ENCODE measurements at regions not wholly inside any gene's neighbourhood (a gene's known extent, or its start where the extent isn't known, plus 50 kb on each side); places are given as distances from the start of the nearest gene placed in this dataset.
A peak's percentile ranks its signal among the peaks of the same experiment; 100 is the strongest.
"Not testable (repeated sequence)": the region's sequence is repeated elsewhere in the genome, so short reads cannot be mapped to it uniquely, and the experiment has no call there.

- DNase-seq (ENCODE audit: low spot score) = no peak
Observed at GRCh38 chr2:18077704-18078103, 199.2 kb downstream of the KCNS3 start.

DNA sequence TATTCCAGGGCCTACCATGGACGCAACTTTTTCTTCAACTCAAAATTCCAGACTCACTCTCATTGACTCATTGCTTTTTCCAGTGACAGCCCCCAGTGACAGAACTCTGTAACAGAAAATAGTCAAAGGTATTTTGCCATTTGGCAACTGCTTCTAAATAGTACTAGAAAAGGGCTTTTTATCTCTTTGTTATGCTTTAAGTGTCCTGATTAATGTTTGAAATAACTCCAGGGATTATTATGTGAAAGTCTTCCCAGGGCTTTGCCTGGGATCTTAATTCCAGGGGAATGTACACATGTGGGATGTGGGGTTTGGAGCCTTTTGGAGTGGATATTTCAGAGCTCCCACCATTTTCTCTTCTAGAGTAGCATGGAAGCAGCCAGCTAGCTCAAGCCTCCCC is 198.8 kb downstream of the KCNS3 start:
- no peak for DNase-seq (ENCODE audit: low spot score)

- no peak for DNase-seq (ENCODE audit: low spot score)
Observed at GRCh38 chr2:18074476-18074875, 196.0 kb downstream of the KCNS3 start.

DNA sequence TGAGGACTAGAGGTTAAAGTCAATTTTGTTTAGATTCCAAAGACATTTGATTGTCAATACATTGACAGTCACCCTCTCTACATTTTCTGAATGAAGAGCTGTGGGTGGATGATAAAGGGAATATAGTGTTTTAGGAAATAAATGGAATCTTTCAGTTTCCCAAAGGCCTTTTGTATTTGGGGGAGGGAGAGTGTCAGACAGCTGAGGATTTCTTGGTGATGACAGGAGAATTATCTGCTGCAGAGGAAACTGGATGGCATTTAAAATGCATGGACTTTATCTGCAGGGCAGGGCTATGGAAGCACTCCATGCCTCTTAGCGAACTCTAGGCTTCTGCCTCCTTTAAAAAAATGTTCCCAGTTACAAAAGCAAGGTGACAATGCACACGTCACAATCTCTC is 195.1 kb downstream of the KCNS3 start:
- DNase-seq (ENCODE audit: low spot score) = no peak

GRCh38 chr2:18067588-18068384 is 189.3 kb downstream of the KCNS3 start:
- DNase-seq (ENCODE audit: low spot score) = no peak

DNA sequence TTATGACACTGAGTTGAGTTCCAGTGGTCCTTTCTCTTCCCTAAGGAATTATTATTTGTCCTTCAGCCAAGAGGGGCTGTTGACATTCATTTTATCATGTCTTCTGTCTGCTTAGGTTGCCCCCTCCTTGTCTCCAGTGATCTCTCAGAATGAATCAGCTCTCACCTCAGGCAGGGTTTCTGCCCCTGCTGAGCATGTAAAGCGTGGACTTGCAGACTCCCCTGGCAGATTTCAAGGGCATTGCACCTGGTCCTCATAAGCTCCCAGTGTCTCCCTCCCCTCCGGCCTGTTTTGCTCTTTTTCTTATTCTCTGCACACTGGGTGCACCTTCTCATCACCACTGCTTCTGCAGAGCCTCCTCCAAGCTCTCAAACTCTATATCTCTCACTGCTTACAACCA is 188.4 kb downstream of the KCNS3 start:
- DNase-seq (ENCODE audit: low spot score) = no peak

DNA sequence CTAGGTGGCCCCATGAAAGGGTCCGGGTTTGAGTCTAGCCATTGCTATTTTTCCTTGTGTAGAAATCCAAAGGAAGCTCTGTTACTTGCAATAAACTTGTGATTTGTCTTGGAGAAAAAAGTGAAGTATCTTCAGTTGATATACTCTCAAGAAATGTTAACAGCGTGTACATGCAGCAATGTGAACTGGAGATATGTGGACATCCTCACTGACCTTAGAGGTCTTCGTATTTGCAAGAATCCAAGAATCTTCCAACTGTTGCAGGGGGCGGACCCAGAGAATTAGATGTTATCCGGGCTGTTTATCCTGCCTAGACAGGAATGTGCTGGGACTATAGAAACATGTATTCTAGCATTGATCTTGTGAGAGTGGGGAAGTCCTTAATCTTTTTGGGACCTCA is 187.6 kb downstream of the KCNS3 start:
- DNase-seq (ENCODE audit: low spot score) = no peak

DNA sequence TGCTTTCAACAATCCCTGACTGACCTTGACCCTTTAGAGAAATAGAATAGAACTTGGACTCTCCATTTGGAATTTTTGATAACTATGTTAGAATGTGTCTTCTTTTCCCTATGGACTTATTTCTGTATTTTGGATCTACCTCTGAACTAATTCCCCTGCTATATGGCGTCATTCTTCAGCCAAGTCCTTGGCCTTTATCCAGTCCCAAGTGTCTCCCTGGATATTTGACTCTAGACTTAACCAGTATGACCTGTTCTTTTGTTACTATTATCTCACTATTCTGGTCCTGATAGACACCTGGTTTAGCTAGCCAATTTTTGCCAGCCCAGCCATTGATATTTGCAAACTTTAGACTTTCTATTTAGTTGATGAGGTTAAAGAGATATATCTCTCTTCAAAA is 186.8 kb downstream of the KCNS3 start:
- no peak for DNase-seq (ENCODE audit: low spot score)

DNA sequence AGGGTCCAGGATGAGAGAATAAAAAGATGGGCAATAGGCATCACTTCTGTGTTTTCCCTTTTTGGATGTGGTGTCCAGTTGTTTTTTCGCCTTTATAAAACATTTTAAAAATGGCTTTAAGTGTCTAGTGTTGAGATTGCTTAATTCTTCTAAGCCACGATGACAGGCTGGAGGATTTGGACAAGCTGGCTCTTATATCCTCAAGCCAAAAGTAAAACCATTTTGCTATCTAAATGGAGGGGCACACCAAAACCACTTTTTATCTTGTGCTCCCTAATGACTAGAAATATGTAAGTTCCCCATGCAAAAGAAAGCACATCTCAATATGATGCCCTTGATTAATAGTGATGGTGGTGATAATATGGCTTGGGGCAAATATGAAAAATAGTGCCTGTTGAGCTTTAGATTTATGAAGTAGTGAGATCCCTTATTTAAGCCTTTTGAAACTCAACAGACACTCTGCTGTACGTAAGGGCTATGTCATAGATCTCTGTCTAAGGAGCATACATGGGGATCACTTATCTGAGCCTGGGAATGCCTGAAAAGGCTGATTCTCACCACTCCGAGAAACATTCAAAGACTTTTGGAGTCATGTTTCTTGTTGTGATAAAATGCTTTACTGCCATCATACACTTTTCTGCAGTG is 185.5 kb downstream of the KCNS3 start:
- DNase-seq (ENCODE audit: low spot score) = no peak

DNA sequence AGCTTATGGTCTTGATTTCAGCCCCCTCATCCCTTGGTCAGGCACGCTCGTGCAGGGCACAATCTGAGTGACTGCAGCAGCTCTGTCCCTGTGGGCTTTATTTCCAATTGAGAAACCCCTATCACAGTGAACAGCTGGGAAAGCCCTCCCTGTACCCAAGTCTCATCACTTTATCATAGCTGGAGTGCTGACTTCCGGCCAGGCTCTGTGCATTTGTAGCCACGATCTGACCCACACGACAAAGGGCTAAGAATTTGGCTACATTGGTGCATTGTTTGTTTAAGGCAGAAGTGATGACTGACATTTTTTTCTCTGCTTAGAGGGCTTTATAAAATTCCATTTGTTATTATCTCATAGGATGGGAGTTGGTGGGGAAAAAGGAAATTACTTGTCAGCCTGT is 184.4 kb downstream of the KCNS3 start:
- DNase-seq (ENCODE audit: low spot score) = no peak

DNA sequence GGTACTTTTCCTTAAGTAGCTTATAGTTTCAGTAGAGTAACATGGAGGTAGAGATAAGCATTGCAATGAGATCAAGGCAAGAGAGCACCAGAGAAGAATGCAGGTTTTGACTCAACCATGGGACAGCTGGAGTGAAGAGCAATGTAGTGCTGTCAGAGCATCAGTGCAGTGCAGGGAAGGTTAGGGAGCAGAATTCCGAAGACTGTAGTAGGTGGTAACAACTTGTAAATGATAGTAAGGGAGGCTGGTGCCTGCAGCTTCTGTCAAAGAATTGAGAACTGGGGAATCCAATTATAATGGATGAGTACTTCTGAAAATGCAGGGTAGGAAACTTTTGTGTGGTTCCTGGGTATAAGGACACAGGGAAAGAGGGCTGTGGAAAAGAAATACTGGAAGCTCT is 183.2 kb downstream of the KCNS3 start:
- no peak for DNase-seq (ENCODE audit: low spot score)

- DNase-seq (ENCODE audit: low spot score) = no peak
Observed at GRCh38 chr2:18057657-18058056, 179.2 kb downstream of the KCNS3 start.

DNA sequence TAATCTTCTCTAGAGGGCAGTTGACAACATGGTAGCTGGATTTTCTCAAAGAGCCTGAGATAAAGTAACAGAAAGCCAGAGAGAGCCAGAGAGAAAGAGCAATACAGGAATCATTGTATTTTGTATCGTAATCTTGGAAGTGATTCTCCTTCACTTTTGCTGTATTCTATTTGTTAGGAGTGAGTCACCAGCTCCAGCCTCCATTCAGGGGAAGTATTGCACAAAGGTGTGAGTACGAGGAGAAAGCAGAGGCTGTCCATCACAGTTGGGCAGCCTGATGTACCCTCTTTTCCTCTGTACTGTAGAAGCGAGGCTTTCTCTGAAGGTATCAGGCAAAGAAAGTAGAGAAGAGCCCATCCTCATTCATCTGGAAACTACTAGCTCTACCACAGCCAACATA is 176.8 kb downstream of the KCNS3 start:
- no peak for DNase-seq (ENCODE audit: low spot score)

- no peak for DNase-seq (ENCODE audit: low spot score)
Observed at GRCh38 chr2:18050001-18050400, 171.5 kb downstream of the KCNS3 start.

GRCh38 chr2:18049325-18049724 is 170.9 kb downstream of the KCNS3 start:
- DNase-seq (ENCODE audit: low spot score) = no peak

DNA sequence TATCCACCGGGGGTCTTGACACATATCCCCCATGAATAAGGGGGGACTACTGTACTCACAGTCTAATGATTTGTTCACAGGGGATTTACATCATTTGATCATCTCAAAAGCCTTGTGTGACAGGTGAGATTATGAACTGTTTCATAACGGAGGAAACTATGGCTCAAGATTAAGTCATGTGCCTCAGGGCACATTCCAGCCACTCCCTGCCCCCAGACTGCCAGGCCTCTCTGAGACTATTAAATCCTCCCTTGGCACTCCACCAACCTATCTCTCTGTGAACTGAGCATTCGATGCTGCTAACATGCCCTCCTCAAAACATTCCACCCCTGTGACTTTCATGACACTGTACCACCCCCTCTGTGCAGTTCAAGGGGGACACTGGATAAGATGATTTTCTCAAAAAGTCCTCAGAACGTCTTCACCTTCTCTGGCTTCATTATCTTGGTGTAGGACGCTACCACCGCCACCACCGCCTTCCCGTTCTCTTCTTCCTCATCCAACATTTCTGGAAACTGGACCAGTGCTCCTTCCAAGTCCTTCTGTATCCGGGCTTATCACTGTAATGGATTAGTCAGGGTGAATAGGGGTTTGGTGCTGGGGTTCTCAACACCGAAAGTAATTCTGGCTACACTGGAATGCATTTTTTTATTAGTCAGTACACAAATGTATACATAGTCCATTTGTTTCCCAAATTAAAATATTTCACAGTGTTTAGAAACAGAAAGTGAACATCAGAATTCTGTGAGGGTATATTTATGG is 169.6 kb downstream of the KCNS3 start:
- no peak for DNase-seq (ENCODE audit: low spot score)

DNA sequence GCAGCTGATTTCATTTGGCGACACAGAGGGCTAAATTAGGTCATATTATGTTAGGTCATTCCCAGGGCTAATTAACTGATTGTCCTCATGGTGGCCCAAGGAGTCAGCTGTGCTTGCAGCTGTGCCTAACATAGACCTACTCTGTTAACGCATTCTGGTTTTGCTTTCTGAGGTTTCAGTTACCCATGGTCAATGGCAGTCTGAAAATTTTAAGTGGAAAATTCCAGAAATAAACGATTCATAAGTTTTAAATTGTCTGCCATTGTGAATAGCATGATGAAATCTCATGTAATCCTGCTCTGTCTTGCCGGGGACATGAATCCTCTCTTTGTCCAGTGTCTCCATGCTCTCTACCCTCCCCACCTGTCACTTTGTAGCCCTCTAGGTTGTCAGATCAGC is 168.7 kb downstream of the KCNS3 start:
- peak; percentile 50 for DNase-seq (ENCODE audit: low spot score)

DNA sequence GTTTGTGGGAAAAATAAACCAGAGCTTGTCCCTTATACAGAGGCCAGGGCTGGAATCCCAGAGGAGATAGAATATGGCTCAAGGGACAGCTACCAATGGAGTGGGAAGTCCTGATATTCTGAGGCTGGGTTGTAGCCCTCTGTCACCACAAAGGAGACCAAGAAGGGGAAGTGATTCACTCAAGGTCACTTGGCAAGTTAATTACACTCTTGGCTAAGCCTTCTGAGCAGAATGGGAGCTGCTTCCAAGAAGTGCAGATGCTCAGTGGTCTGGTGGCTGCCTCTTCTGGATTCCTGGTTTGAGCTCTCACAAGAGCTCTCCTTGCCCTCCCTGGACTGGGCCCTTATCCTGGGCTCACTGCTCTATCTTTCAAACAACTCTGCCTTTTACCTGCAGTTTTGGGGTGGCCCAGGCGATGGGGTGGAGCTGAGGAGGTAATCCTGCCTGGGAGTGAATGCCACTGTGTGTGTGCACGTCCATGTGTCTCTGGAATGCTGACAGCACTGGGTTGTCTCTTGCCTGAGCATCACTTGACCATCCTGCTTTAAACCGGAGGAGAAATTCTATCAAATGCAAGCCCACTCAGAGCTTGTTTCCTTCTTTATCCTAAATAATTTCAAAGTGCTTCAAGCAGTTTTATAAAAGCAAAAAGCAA is 168.2 kb downstream of the KCNS3 start:
- DNase-seq (ENCODE audit: low spot score) = no peak

GRCh38 chr2:18046017-18046416 is 167.6 kb downstream of the KCNS3 start:
- no peak for DNase-seq (ENCODE audit: low spot score)

- DNase-seq (ENCODE audit: low spot score) = peak; percentile 35
Observed at GRCh38 chr2:18045230-18045629, 166.8 kb downstream of the KCNS3 start.

GRCh38 chr2:18017381-18017780 is 138.9 kb downstream of the KCNS3 start:
- DNase-seq (ENCODE audit: low spot score) = not testable (repeated sequence)

DNA sequence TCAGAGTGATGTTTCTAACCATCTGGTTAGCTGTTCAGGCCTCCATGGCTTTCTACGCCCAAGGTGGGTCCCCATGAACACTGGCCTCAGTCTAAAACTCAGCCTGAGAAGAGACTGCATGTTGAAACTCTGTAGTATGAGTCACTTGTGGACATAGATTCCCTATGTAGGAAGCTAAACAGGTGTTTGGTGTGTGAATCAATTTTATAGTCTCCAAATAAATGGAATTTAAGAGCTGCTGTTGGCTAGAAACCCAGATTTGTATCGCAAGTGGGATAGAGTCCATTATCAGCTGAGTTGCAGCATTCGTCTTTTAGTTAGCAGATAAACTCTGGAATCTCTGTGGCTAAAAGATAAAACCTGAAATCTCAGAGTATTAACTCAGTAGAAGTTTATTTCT is 131.4 kb downstream of the KCNS3 start:
- no peak for DNase-seq (ENCODE audit: low spot score)

GRCh38 chr2:18005411-18005810 is 126.9 kb downstream of the KCNS3 start:
- no peak for DNase-seq (ENCODE audit: low spot score)
